Epithelial cell of prostate (primary cell): ENCODE measurements at regions not wholly inside any gene's neighbourhood (a gene's known extent, or its start where the extent isn't known, plus 50 kb on each side); places are given as distances from the start of the nearest gene placed in this dataset.
A peak's percentile ranks its signal among the peaks of the same experiment; 100 is the strongest.

Experiments
- DNase-seq: peaks from one replicate; pipeline ENCODE4 v3.0.0-alpha.2; 2011; ENCODE audit warnings: low read depth, low spot score
- H3K27ac ChIP-seq: fragments of 450-650 bp; 2 replicates; pipeline ENCODE4 v1.5.1; 2017; ENCODE audit warnings: mild to moderate bottlenecking

GRCh38 chr2:107281637-107282036 is 395.7 kb upstream of the ST6GAL2 start:
- no peak overlapping the region for H3K27ac ChIP-seq
- DNase-seq: no peak

GRCh38 chr2:107282135-107282534 is 396.2 kb upstream of the ST6GAL2 start:
- DNase-seq: no peak

GRCh38 chr2:107285621-107286299 is 399.8 kb upstream of the ST6GAL2 start:
- no peak for DNase-seq
- no peak overlapping the region for H3K27ac ChIP-seq

More at GRCh38 chr2:107282135-107282534, 396.2 kb upstream of the ST6GAL2 start:
- H3K27ac ChIP-seq: no peak overlapping the region

GRCh38 chr2:107290041-107290440 is 404.1 kb upstream of the ST6GAL2 start:
- DNase-seq: no peak
- no peak overlapping the region for H3K27ac ChIP-seq

- DNase-seq: no peak
- no peak overlapping the region for H3K27ac ChIP-seq
These were observed 418.0 kb upstream of the ST6GAL2 start for GRCh38 chr2:107303964-107304363.

- no peak overlapping the region for H3K27ac ChIP-seq
- no peak for DNase-seq
These were observed 420.0 kb upstream of the ST6GAL2 start for GRCh38 chr2:107305966-107306365.

GRCh38 chr2:107306881-107307280 is 420.9 kb upstream of the ST6GAL2 start:
- no peak for DNase-seq
- H3K27ac ChIP-seq: no peak overlapping the region

- no peak for DNase-seq
- no peak overlapping the region for H3K27ac ChIP-seq
These were observed 422.9 kb upstream of the ST6GAL2 start for GRCh38 chr2:107308835-107309234.

GRCh38 chr2:107312240-107312639 is 426.3 kb upstream of the ST6GAL2 start:
- DNase-seq: no peak
- H3K27ac ChIP-seq: no peak overlapping the region

- H3K27ac ChIP-seq: no peak overlapping the region
- DNase-seq: no peak
These were observed 427.3 kb upstream of the ST6GAL2 start for GRCh38 chr2:107313316-107313715.

- no peak overlapping the region for H3K27ac ChIP-seq
- no peak for DNase-seq
These were observed 434.9 kb upstream of the ST6GAL2 start for GRCh38 chr2:107320881-107321280.

GRCh38 chr2:107322416-107322815 is 436.4 kb upstream of the ST6GAL2 start:
- no peak overlapping the region for H3K27ac ChIP-seq
- DNase-seq: no peak

GRCh38 chr2:107323946-107324565 is 438.1 kb upstream of the ST6GAL2 start:
- no peak for DNase-seq

GRCh38 chr2:107325981-107326786 is 440.2 kb upstream of the ST6GAL2 start:
- DNase-seq: no peak

More at GRCh38 chr2:107323946-107324565, 438.1 kb upstream of the ST6GAL2 start:
- no peak overlapping the region for H3K27ac ChIP-seq

GRCh38 chr2:107334306-107334705 is 448.3 kb upstream of the ST6GAL2 start:
- H3K27ac ChIP-seq: no peak overlapping the region
- no peak for DNase-seq

More at GRCh38 chr2:107325981-107326786, 440.2 kb upstream of the ST6GAL2 start:
- H3K27ac ChIP-seq: no peak overlapping the region

GRCh38 chr2:107336526-107336925 is 450.6 kb upstream of the ST6GAL2 start:
- no peak overlapping the region for H3K27ac ChIP-seq
- no peak for DNase-seq

GRCh38 chr2:107337209-107337898 is 451.4 kb upstream of the ST6GAL2 start:
- peak; percentile 5 for DNase-seq
- no peak overlapping the region for H3K27ac ChIP-seq

GRCh38 chr2:107338059-107338458 is 452.1 kb upstream of the ST6GAL2 start:
- H3K27ac ChIP-seq: no peak overlapping the region
- no peak for DNase-seq

GRCh38 chr2:107338571-107338970 is 452.6 kb upstream of the ST6GAL2 start:
- no peak overlapping the region for H3K27ac ChIP-seq
- no peak for DNase-seq

- no peak for DNase-seq
- H3K27ac ChIP-seq: no peak overlapping the region
These were observed 455.0 kb upstream of the ST6GAL2 start for GRCh38 chr2:107340955-107341354.
